Renal cortex interstitium (tissue), 11 donors: ENCODE measurements at regions not wholly inside any gene's neighbourhood (a gene's known extent, or its start where the extent isn't known, plus 50 kb on each side); places are given as distances from the start of the nearest gene placed in this dataset.

Experiments used
- DNase-seq, 11 donors: peaks; one replicate each; pipeline ENCODE4 v3.0.0-alpha.2; 2013; ENCODE audit warnings: low read depth in 9 of 11, low spot score in 4 of 11; ENCODE audit errors: extremely low read depth in 1 of 11

DNA sequence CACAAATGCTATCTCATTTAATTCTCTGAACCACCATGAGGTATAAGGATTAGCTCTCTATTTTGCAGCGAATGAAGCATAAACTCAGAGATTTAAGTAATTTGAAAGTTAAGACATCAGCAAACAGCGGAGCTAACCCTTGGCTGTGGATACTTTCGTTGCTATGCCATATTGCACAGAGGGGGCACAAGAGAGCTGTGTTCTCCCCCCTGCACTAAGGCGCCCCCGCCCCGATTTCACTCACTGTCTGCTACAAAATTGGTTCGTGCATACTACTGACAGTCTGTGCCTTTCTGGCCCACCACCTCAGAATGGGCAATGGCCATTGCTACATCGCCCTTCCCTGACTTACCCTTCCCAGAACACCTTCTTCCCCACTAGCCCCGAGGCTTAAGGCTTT lies 105.7 kb upstream of the OBI1 start:
- DNase-seq: no peak

DNA sequence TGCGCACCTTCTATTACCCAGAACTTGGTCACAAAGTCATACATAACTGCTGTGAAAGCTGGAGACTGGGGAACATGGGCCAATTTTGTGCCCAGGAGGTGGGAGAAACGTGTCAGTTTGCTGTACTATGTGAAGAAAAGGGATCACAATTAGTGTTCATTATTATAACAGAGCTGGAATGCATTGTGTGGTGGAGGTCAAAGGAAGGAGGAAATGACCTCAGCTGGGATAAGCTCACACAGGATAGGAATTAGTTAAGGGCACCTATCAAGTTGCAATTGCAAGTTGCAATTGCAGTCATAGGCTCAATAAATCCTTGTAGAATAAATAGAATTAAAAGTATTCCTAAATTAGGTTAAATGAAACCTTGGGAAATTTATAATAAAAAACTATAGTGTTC lies 103.9 kb upstream of the OBI1 start:
- DNase-seq: no peak

GRCh38 chr13:78759704-78760103 lies 100.7 kb upstream of the OBI1 start:
- DNase-seq: no peak

- DNase-seq: no peak
Measured at GRCh38 chr13:78758549-78758948, 99.6 kb upstream of the OBI1 start.

- DNase-seq: no peak
Measured at GRCh38 chr13:78753435-78753834, 94.5 kb upstream of the OBI1 start.

DNA sequence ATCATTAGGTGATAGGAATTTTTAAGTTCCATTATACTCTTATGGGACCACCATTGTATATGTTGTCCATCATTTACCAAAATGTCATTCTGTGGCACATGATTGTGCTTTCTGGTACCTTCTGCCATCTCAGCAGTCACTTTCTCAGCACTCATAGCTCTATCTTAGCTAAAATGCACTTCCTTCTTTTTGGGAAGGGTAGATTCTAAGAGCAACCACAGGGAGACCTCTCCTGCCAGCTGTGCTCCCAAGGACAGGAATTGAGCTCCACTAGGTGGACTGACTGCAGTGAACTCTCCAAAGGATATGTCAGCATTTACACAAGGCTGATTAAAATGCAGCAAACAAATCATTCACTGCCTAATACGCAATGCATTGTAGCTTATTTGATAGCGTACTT lies 91.8 kb upstream of the OBI1 start:
- DNase-seq: no peak

DNA sequence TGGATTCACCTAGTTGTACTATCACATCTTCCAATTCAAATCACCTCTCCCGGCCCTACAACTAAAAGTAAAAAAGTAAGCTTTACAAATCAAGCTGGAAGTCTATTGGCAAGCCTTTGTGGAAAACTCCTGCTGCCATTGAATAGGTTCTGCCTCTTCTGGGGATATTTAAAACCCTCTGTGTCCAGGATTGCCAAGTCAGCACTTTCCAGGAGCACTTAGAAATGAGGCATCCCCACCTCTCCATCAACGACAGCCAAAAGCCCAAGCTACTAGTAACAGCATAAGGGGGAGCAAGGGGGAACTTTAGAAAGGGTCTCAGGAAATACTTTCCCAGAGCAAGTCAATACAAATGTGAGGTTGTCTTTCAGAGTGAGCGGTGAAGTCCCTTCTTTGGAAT lies 85.0 kb upstream of the OBI1 start:
- no peak for DNase-seq

- DNase-seq: no peak
Measured at GRCh38 chr13:78742659-78743058, 83.7 kb upstream of the OBI1 start.

GRCh38 chr13:78736142-78736541 lies 77.2 kb upstream of the OBI1 start:
- DNase-seq: no peak

DNA sequence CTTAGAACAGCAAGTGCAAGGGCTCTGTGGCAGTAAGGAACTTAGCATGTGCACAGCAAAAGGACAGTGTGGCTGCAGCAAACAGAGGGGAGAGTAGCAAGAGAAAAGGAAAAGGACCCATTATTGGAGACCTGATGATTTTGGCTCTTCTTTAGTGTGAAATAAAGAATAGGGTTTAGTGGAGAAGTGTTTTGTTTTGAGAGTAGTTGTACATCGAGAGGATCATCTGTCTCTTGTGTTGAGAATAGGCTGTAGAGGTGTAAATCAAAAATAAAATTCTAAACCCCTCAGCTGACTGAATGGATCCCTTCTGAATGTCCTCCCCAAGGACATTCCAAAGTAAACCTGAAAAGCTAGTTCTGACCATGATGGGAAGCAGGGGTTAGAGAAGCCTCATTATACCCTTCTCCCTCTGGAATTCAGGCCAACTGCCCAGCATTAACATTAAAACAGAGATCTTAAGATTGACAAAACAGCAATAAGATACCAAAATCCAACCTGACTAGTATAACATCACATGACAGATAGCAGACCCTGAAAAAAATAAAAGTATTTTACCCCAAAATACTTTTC lies 73.6 kb upstream of the OBI1 start:
- no peak for DNase-seq

DNA sequence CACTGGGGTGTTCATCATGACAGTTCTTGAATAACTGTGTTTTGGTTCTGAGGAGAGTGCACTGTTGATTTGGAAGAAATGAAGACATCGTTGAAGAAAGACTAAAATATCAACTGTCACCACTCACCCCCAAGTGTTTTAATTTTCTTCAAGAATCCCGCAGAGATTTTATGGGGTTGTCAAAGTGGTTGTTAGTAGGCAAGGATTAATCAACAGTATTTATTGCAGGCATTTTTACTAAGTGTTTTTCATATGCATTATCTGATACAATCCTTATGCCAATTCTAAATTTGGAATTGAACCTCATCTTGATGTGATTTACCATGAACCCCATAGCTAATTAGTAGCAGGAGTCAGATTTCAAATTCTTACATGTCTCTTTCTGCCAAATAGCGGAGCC lies 63.7 kb upstream of the OBI1 start:
- DNase-seq: no peak

DNA sequence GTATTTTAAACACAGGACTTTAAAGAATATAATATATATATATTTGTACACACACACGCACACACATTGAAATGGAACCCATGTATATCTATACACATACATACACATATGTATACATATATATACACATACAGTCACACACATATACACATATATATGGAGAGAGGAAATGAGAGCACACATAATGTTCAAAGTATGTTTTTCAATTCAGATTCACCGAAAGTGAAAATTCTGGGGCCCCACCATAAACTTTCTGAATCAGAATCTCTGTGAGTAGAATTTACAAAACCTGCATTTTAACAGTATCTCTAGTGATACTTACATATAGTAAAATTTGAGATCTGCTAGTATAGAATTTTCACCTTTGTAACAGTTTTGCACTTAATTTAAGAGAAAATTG lies 60.4 kb upstream of the OBI1 start:
- DNase-seq: no peak

DNA sequence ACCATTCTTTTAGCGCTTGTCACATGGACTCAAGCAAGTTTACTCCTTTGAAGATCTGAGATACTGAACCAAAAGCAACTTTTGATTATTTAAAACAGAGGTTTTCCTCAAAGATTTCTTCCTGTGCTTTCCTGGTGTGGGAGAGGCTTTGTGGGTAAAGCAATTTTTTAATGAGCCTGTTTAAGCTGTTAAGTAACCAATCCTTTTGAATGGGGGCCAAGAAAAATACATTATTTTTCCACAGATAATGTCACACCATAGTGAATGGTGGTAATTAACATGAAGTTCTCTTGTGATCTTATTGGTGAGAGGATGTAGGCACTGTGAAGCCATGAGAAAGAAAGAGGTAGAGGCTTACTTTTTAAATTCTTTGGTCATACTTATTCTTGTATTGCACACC lies 55.8 kb upstream of the OBI1 start:
- no peak for DNase-seq

DNA sequence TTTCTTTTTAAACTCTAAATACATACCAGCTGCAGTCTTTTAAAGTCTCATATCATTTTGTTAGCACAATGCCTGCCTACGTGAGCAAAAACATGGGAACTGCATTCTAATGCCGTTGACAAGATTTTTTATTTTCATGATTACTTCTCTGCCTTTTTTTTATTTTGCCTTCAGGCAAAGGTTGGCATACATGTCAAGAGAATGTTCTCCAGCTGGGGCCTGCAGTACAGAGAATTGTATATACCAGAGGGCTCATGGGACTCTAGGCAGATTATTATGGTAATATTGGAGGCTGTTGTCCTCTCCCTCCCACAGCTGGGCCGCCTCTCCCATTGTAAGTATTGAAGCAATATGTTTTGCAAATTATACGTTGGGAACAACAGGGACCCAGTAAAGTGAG lies 53.9 kb upstream of the OBI1 start:
- DNase-seq: no peak

DNA sequence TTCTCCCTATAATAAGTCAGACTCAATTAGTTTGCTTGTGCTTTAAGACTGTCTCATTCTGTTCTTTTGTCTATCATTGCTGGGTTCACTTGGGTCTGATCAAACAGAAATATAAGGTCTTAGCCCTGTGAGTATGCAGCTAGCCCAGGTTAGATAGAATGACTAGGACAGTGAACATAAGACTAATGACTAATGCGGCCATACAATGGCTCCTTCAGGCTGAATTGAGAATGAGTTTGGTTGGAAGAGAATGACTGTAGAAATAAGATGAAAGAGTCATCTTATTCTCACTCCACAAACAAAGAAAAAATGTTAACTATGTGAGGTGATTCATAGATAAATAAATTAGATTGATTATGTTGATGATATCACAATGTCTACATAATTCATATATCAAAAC lies 50.1 kb upstream of the OBI1 start:
- DNase-seq: no peak
